GM12891 (cell line): ENCODE measurements at regions not wholly inside any gene's neighbourhood (a gene's known extent, or its start where the extent isn't known, plus 50 kb on each side); places are given as distances from the start of the nearest gene placed in this dataset.

Experiments
- POLR2A ChIP-seq: IDR thresholded peaks from 2 replicates; pipeline ENCODE4 v1.6.1; 2011; ENCODE audit warnings: low read depth, low read length, control low read depth
- POLR2AphosphoS5 ChIP-seq: IDR thresholded peaks from 2 replicates; pipeline ENCODE4 v1.6.1; 2011; ENCODE audit warnings: low read depth, low read length, control low read depth
- TAF1 ChIP-seq: IDR thresholded peaks from 2 replicates; pipeline ENCODE4 v1.6.1; 2011; ENCODE audit warnings: low read depth, low read length, control low read depth

- TF ChIP-seq TAF1 (no peak), POLR2A (no peak), POLR2AphosphoS5 (no peak)
Observed at GRCh38 chr10:28912017-28912783, 234.9 kb downstream of the BAMBI start.
